IPS DF 6.9 (cell line): ENCODE measurements at regions not wholly inside any gene's neighbourhood (a gene's known extent, or its start where the extent isn't known, plus 50 kb on each side); places are given as distances from the start of the nearest gene placed in this dataset.
"Not testable (repeated sequence)": the region's sequence is repeated elsewhere in the genome, so short reads cannot be mapped to it uniquely, and the experiment has no call there.

Experiments used
- DNase-seq: peaks from one replicate; pipeline ENCODE4 v3.0.0-alpha.2; 2013; ENCODE audit warnings: low read depth, low spot score
- H3K27ac ChIP-seq: one replicate; pipeline ENCODE4 v1.5.1; 2013; ENCODE audit warnings: low read length, control low read depth
- H3K27me3 ChIP-seq: 2 replicates; pipeline ENCODE4 v1.6.1; 2013; ENCODE audit warnings: mild to moderate bottlenecking, low read length; ENCODE audit not compliant: control insufficient read depth, insufficient read depth
- H3K36me3 ChIP-seq: 2 replicates; pipeline ENCODE4 v1.6.1; 2013; ENCODE audit warnings: low read length; ENCODE audit not compliant: control insufficient read depth, insufficient read depth
- H3K4me1 ChIP-seq: 2 replicates; pipeline ENCODE4 v1.6.1; 2013; ENCODE audit warnings: low read length; ENCODE audit not compliant: control insufficient read depth, insufficient read depth
- H3K4me3 ChIP-seq: 2 replicates; pipeline ENCODE4 v1.5.1; 2013; ENCODE audit warnings: mild to moderate bottlenecking, low read length
- H3K9me3 ChIP-seq: 2 replicates; pipeline ENCODE4 v1.6.1; 2013; ENCODE audit warnings: low read length, inconsistent platforms; ENCODE audit not compliant: control insufficient read depth, insufficient read depth
- WGBS: extraction: QIAGEN DNeasy Blood & Tissue Kit; methylation state at CpG from one replicate; pipeline ENCODE4 v1.1.7; 2013; ENCODE audit warnings: mixed read lengths, missing lambda C conversion rate; ENCODE audit not compliant: insufficient read length, insufficient coverage; 5-methylcytosine and 5-hydroxymethylcytosine counted together

- no peak overlapping the region for H3K4me3 ChIP-seq
- WGBS, result no CpG with 5 or more reads among the region's 6 CpGs
- no peaks in the 10 kb centered on the region for H3K4me1 ChIP-seq
- H3K27me3 ChIP-seq, result no peaks in the 10 kb centered on the region
- no peak for DNase-seq
- H3K9me3 ChIP-seq, result no peaks in the 10 kb centered on the region
- H3K36me3 ChIP-seq, result no peaks in the 10 kb centered on the region
- no peak overlapping the region for H3K27ac ChIP-seq
These were observed 148.5 kb downstream of the OTOL1 start for GRCh38 chr3:161644891-161645635.

GRCh38 chr3:161647936-161648470 is 151.4 kb downstream of the OTOL1 start:
- no peaks in the 10 kb centered on the region for H3K4me1 ChIP-seq
- H3K4me3 ChIP-seq, result no peak overlapping the region
- DNase-seq, result no peak
- H3K36me3 ChIP-seq, result no peaks in the 10 kb centered on the region
- H3K27me3 ChIP-seq, result no peaks in the 10 kb centered on the region
- H3K9me3 ChIP-seq, result no peaks in the 10 kb centered on the region
- no peak overlapping the region for H3K27ac ChIP-seq
- whole genome bisulfite sequencing, result no CpG with 5 or more reads among the region's 2 CpGs

DNA sequence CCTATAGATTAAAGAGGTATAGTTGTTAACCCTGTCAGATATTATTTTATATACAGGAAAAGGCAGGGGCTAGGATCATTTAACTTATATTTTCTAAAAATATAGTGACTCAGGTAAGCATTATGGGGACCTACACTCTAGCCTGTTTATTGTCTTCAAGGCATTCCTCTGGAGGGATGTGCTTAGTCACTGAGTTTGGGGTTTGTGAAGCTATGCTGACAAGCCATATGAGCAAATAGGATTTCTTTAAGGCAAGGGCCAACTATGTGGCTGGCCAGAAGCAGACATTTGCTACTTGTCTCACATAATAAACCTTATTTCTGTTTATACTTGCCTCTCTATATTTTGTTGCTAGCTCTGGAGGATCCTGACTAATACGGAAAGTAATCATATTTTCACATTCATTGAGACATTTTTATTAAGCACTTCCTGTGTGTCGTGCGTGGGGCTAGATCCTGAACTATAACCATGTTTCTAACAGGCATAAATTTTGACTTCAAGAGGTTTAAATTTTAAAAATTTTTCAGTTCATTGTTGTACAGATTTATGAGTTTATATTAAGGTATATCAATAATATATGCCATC is 153.4 kb downstream of the OTOL1 start:
- WGBS, result no CpG with 5 or more reads among the region's 3 CpGs
- H3K9me3 ChIP-seq, result no peaks in the 10 kb centered on the region
- H3K4me3 ChIP-seq, result no peak overlapping the region
- H3K27ac ChIP-seq, result no peak overlapping the region
- DNase-seq, result no peak
- no peaks in the 10 kb centered on the region for H3K4me1 ChIP-seq
- no peaks in the 10 kb centered on the region for H3K27me3 ChIP-seq
- H3K36me3 ChIP-seq, result no peaks in the 10 kb centered on the region

- no CpG with 5 or more reads among the region's 1 CpG for WGBS
- DNase-seq, result no peak
- no peak overlapping the region for H3K27ac ChIP-seq
- no peaks in the 10 kb centered on the region for H3K9me3 ChIP-seq
- no peaks in the 10 kb centered on the region for H3K36me3 ChIP-seq
- no peaks in the 10 kb centered on the region for H3K27me3 ChIP-seq
- H3K4me1 ChIP-seq, result no peaks in the 10 kb centered on the region
- H3K4me3 ChIP-seq, result no peak overlapping the region
These were observed 161.2 kb downstream of the OTOL1 start for GRCh38 chr3:161657786-161658185.

DNA sequence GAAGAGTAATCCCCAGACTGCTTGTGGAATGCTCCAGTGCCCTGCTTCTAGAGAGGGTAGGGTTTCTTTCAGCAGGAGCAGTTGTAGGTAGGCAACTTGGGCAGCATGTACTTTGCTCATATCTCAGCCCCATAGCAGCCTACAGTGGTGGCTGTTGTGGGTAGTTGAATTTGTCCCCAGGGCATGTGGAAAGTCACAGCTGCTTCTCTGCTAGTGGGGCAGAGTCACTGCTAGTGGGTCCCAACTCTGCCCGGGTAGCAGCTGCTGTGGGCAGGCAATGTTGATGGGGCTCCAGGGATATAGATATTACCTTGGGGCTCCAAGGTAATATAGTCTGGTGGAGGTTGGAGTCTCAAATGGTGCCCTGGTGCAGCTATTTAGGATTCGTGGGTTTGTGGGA is 174.5 kb downstream of the OTOL1 start:
- no peak for DNase-seq
- H3K4me1 ChIP-seq, result peaks cover 5% of the 10 kb centered on the region
- no peaks in the 10 kb centered on the region for H3K9me3 ChIP-seq
- no peaks in the 10 kb centered on the region for H3K27me3 ChIP-seq
- no peak overlapping the region for H3K4me3 ChIP-seq
- no peaks in the 10 kb centered on the region for H3K36me3 ChIP-seq
- WGBS, result no CpG with 5 or more reads among the region's 2 CpGs
- no peak overlapping the region for H3K27ac ChIP-seq

- Histone ChIP-seq H3K27ac (no peak overlapping the region), H3K4me1 (peaks cover 5% of the 10 kb centered on the region), H3K36me3 (no peaks in the 10 kb centered on the region), H3K27me3 (no peaks in the 10 kb centered on the region), H3K9me3 (no peaks in the 10 kb centered on the region), H3K4me3 (no peak overlapping the region)
- no peak for DNase-seq
- WGBS, result no CpG with 5 or more reads among the region's 4 CpGs
These were observed 175.9 kb downstream of the OTOL1 start for GRCh38 chr3:161672478-161672877.

DNA sequence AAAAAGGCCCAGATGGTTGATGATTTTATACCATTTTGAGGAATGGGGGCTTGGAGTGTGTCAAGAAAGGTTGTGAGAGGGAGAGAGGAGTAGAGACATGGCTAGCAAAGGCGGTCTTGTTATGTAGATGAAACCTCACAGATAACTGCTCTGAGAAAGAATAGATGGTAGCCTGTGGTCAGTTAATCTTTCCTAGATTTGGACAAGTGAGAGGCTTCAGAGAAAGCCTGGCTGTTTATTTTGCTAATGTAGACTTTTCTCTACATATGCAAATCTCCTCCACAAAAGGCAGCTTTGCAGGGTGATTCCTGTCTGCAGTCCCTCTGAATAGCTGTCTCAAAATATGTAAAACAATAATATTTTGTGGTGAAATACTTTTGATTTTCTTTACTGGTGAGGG is 177.3 kb downstream of the OTOL1 start:
- Histone ChIP-seq H3K27me3 (no peaks in the 10 kb centered on the region), H3K4me1 (peaks cover 5% of the 10 kb centered on the region), H3K36me3 (no peaks in the 10 kb centered on the region), H3K4me3 (no peak overlapping the region), H3K27ac (no peak overlapping the region), H3K9me3 (no peaks in the 10 kb centered on the region)
- WGBS, result no CpG with 5 or more reads among the region's 1 CpG
- peak; percentile 27 for DNase-seq

DNA sequence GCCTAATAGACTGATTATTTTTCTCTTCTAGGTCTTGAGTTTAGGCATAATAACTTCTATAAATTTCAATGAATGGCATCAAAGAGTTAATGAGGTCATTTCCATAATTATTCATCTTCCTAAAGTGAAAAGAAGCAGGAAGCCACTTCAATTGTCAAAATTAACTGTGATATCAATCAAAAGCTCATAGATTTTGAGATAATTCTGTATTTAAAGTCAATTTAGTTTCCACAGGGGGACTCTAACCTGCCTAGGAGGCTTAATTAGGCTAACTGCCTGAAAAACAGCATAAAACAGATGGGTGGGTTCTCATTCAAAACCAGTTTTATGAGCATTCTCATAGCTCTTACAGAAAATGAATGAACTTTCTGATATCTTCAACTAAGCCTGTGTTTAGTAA is 177.8 kb downstream of the OTOL1 start:
- H3K9me3 ChIP-seq, result no peaks in the 10 kb centered on the region
- H3K36me3 ChIP-seq, result no peaks in the 10 kb centered on the region
- H3K27me3 ChIP-seq, result no peaks in the 10 kb centered on the region
- H3K27ac ChIP-seq, result no peak overlapping the region
- no peak overlapping the region for H3K4me3 ChIP-seq
- no peak for DNase-seq
- H3K4me1 ChIP-seq, result peaks cover 5% of the 10 kb centered on the region

DNA sequence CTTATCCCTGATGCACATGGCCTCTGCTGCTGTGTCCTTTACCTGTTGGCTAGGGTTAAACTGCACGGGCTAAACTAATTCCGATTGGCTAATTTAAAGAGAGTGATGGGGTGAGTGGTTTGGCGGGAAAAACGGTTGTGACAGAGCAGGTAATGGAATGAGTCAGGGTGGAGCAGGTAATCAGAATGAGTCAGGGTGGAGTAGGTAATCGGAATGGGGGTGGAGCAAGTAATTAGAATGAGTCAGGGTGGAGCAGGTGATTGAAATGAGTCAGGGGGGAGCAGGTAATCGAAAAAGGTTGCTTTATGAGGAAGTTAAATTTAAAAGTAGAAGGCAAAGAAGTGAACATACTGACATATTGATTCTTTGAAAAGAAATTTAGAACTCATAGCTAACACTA is 185.2 kb downstream of the OTOL1 start:
- not testable (repeated sequence) for H3K4me1 ChIP-seq, H3K36me3 ChIP-seq, H3K27ac ChIP-seq, H3K4me3 ChIP-seq, H3K9me3 ChIP-seq, H3K27me3 ChIP-seq, DNase-seq
- no CpG with 5 or more reads among the region's 6 CpGs for WGBS

DNA sequence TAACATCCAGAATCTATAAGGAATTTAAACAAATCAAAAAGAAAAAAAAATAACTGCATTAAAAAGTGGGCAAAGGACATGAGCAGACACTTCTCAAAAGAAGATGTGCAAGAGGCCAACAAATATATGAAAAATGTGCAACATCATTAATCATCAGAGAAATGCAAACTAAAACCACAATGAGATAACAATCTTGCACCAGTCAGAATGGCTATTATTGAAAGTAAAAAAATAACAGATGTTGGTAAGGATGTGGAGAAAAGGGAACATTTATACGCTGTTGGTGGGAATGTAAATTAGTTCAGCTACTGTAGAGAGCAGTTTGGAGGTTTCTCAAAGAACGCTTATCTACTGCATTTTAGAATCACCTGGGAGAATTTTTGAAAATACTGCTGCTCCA is 186.1 kb downstream of the OTOL1 start:
- Histone ChIP-seq H3K9me3 (no peaks in the 10 kb centered on the region), H3K27me3 (no peaks in the 10 kb centered on the region), H3K36me3 (no peaks in the 10 kb centered on the region), H3K4me1 (no peaks in the 10 kb centered on the region), H3K4me3 (no peak overlapping the region), H3K27ac (no peak overlapping the region)
- WGBS, result no CpG with 5 or more reads among the region's 2 CpGs
- no peak for DNase-seq
